H1 (cell line): ENCODE measurements at regions not wholly inside any gene's neighbourhood (a gene's known extent, or its start where the extent isn't known, plus 50 kb on each side); places are given as distances from the start of the nearest gene placed in this dataset.

Experiments
- BRCA1 ChIP-seq: IDR thresholded peaks from 2 replicates; pipeline ENCODE4 v1.6.1; 2012; ENCODE audit warnings: low read depth, low read length, improper control_type of control experiment
- CTCF ChIP-seq, 3 experiments: IDR thresholded peaks; 1 replicate in 2 of 3; 2 replicates in 1 of 3; pipeline versions ENCODE4 v1.5.1 to v1.6.1; 2011; ENCODE audit warnings: low read length in 3 of 3, mild to moderate bottlenecking in 3 of 3, inconsistent platforms in 2 of 3, low read depth in 1 of 3, moderate library complexity in 1 of 3; ENCODE audit not compliant: insufficient read depth in 1 of 3; ENCODE audit errors: control extremely low read depth in 1 of 3
- EP300 ChIP-seq, 2 experiments: IDR thresholded peaks; 1 replicate in 1 of 2; 2 replicates in 1 of 2; pipeline ENCODE4 v1.6.1; 2011 to 2012; ENCODE audit warnings: low read depth in 2 of 2, low read length in 2 of 2, mild to moderate bottlenecking in 2 of 2, borderline replicate concordance in 1 of 2, inconsistent platforms in 1 of 2, moderate library complexity in 1 of 2
- JUND ChIP-seq: IDR thresholded peaks from 2 replicates; pipeline ENCODE4 v1.6.1; 2011; ENCODE audit warnings: mild to moderate bottlenecking, improper control_type of control experiment, low read length

GRCh38 chr12:92488735-92489134 is 214.1 kb upstream of the PLEKHG7 start (continued):
- TF ChIP-seq CTCF (IDR thresholded peaks at IDR 0.05; ENCODE audit: control extremely low read depth in 1 of 3, insufficient read depth in 1 of 3, low read depth in 1 of 3, low read length in 3 of 3): no peak
- no peak for TF ChIP-seq BRCA1
- TF ChIP-seq JUND: no peak
- TF ChIP-seq EP300 (IDR thresholded peaks at IDR 0.05; ENCODE audit: borderline replicate concordance in 1 of 2, low read depth in 2 of 2, low read length in 2 of 2): no peak
